ENCODE measurements at regions not wholly inside any gene's neighbourhood (a gene's known extent, or its start where the extent isn't known, plus 50 kb on each side); places are given as distances from the start of the nearest gene placed in this dataset.

DNA sequence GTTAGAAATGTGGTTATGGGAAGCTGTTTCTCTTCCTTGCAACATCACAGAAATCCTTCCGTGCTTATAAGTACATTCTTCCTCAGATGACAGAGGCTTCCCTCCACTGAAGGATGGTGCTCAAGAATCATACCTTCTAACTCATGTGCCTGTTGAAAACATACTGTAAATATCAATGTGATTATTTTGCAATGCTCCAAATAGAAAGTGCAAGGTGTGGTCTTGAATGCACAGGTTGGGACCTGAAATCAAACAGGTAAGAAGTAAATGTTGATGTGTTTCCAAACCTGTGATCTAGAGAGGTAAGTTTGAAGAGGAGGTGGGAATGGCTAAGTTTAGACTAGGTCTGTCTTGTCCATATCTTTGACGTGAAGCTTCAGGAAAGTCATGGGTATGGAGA lies 87.7 kb downstream of the ZNF518B start:
- Histone ChIP-seq H3K36me3 (ENCODE audit: insufficient read depth, low read length) (no peaks in the 10 kb centered on the region), H3K9me3 (ENCODE audit: low read depth, low read length) (no peaks in the 10 kb centered on the region), H3K27me3 (ENCODE audit: insufficient read depth, low read length) (no peaks in the 10 kb centered on the region), H3K4me3 (ENCODE audit: insufficient read depth, low read length) (no peak overlapping the region), H4K20me1 (ENCODE audit: insufficient read depth, low read length) (no peaks in the 10 kb centered on the region), H3K4me1 (ENCODE audit: insufficient read depth, low read length) (no peaks in the 10 kb centered on the region), H3K27ac (ENCODE audit: low read depth, low read length) (no peak overlapping the region), H2AFZ (ENCODE audit: low read length) (no peak overlapping the region), H3K79me2 (ENCODE audit: insufficient read depth, low read length) (no peaks in the 10 kb centered on the region), H3K4me2 (ENCODE audit: insufficient read depth, low read length) (no peak overlapping the region)
- TF ChIP-seq, protein P1, sequence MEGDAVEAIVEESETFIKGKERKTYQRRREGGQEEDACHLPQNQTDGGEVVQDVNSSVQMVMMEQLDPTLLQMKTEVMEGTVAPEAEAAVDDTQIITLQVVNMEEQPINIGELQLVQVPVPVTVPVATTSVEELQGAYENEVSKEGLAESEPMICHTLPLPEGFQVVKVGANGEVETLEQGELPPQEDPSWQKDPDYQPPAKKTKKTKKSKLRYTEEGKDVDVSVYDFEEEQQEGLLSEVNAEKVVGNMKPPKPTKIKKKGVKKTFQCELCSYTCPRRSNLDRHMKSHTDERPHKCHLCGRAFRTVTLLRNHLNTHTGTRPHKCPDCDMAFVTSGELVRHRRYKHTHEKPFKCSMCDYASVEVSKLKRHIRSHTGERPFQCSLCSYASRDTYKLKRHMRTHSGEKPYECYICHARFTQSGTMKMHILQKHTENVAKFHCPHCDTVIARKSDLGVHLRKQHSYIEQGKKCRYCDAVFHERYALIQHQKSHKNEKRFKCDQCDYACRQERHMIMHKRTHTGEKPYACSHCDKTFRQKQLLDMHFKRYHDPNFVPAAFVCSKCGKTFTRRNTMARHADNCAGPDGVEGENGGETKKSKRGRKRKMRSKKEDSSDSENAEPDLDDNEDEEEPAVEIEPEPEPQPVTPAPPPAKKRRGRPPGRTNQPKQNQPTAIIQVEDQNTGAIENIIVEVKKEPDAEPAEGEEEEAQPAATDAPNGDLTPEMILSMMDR (IDR thresholded peaks at IDR 0.05; ENCODE audit: extremely low read depth, low read depth, low read length), result no peak
- DNase-seq (ENCODE audit: insufficient read length, low spot score, missing footprints), result no peak

- Histone ChIP-seq H3K79me2 (ENCODE audit: insufficient read depth, low read length) (no peaks in the 10 kb centered on the region), H3K4me3 (ENCODE audit: insufficient read depth, low read length) (no peak overlapping the region), H3K4me2 (ENCODE audit: insufficient read depth, low read length) (no peak overlapping the region), H3K27ac (ENCODE audit: low read depth, low read length) (no peak overlapping the region), H3K36me3 (ENCODE audit: insufficient read depth, low read length) (no peaks in the 10 kb centered on the region), H2AFZ (ENCODE audit: low read length) (no peak overlapping the region), H3K9me3 (ENCODE audit: low read depth, low read length) (no peaks in the 10 kb centered on the region), H4K20me1 (ENCODE audit: insufficient read depth, low read length) (no peaks in the 10 kb centered on the region), H3K4me1 (ENCODE audit: insufficient read depth, low read length) (no peaks in the 10 kb centered on the region), H3K27me3 (ENCODE audit: insufficient read depth, low read length) (no peaks in the 10 kb centered on the region)
- TF ChIP-seq, protein P1 (IDR thresholded peaks at IDR 0.05; ENCODE audit: extremely low read depth, low read depth, low read length), result no peak
- DNase-seq (ENCODE audit: insufficient read length, low spot score, missing footprints), result no peak
Measured at GRCh38 chr4:10366628-10367027, 90.6 kb downstream of the ZNF518B start.

DNA sequence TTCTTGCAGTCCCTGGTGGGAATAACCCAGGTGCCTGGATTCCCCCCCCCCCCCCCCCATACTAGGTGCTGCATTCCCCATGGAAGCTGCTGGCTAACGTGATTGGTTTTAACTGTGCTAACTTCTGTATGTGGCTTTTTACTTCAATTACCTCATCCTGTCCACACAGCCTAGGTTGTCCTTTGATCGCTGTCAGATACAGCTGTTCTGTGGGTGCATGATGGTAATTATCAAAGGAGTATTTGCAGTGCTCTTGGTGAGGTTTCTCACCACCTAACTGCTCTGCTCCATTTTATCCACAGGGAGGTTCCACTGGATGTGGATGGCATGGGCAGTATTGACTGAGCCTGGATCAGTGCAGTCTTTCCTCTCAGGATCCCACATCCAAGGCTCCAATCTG lies 93.0 kb downstream of the ZNF518B start:
- no peak for DNase-seq (ENCODE audit: insufficient read length, low spot score, missing footprints)
- Histone ChIP-seq H3K9me3 (ENCODE audit: low read depth, low read length) (no peaks in the 10 kb centered on the region), H2AFZ (ENCODE audit: low read length) (no peak overlapping the region), H3K79me2 (ENCODE audit: insufficient read depth, low read length) (no peaks in the 10 kb centered on the region), H3K4me2 (ENCODE audit: insufficient read depth, low read length) (no peak overlapping the region), H3K27ac (ENCODE audit: low read depth, low read length) (no peak overlapping the region), H3K27me3 (ENCODE audit: insufficient read depth, low read length) (no peaks in the 10 kb centered on the region), H4K20me1 (ENCODE audit: insufficient read depth, low read length) (no peaks in the 10 kb centered on the region), H3K4me1 (ENCODE audit: insufficient read depth, low read length) (no peaks in the 10 kb centered on the region), H3K4me3 (ENCODE audit: insufficient read depth, low read length) (no peak overlapping the region), H3K36me3 (ENCODE audit: insufficient read depth, low read length) (no peaks in the 10 kb centered on the region)
- TF ChIP-seq, protein P1 (IDR thresholded peaks at IDR 0.05; ENCODE audit: extremely low read depth, low read depth, low read length), result no peak

- Histone ChIP-seq H3K4me3 (ENCODE audit: insufficient read depth, low read length) (no peak overlapping the region), H3K9me3 (ENCODE audit: low read depth, low read length) (no peaks in the 10 kb centered on the region), H3K36me3 (ENCODE audit: insufficient read depth, low read length) (no peaks in the 10 kb centered on the region), H3K27me3 (ENCODE audit: insufficient read depth, low read length) (no peaks in the 10 kb centered on the region), H4K20me1 (ENCODE audit: insufficient read depth, low read length) (no peaks in the 10 kb centered on the region), H3K4me1 (ENCODE audit: insufficient read depth, low read length) (no peaks in the 10 kb centered on the region), H2AFZ (ENCODE audit: low read length) (no peak overlapping the region), H3K4me2 (ENCODE audit: insufficient read depth, low read length) (no peak overlapping the region), H3K79me2 (ENCODE audit: insufficient read depth, low read length) (no peaks in the 10 kb centered on the region), H3K27ac (ENCODE audit: low read depth, low read length) (no peak overlapping the region)
- no peak for DNase-seq (ENCODE audit: insufficient read length, low spot score, missing footprints)
- TF ChIP-seq, protein P1 (IDR thresholded peaks at IDR 0.05; ENCODE audit: extremely low read depth, low read depth, low read length), result no peak
Measured at GRCh38 chr4:10354746-10355145, 102.5 kb downstream of the ZNF518B start.

All from osteoblast (primary cell).